ENCODE measurements at regions not wholly inside any gene's neighbourhood (a gene's known extent, or its start where the extent isn't known, plus 50 kb on each side); places are given as distances from the start of the nearest gene placed in this dataset.

DNA sequence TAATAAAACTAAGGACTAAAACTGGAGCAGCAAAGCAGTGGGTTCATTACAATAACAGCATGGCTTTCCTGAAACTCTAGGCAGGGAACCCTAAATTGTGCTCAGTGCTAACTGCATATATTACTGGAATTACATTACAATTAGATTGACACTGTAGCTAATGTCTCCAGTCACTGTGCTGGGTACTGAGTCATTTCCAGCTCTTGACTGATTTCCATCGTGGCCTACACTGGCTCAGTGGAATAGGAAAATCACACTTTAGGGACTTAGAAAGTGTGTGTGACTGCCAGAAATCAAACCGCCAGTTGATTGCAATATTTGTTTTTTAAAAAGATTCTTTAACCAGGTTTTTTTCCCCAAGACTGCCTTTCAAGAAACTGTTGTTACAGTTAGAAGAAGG lies 1447.4 kb upstream of the GOT2 start:
- no peak overlapping the region for H3K4me3 ChIP-seq (ENCODE audit: low read depth, low read length)
- H3K36me3 ChIP-seq (ENCODE audit: control insufficient read depth, insufficient read depth, low read length) = no peaks in the 10 kb centered on the region
- FAIRE-seq (no peak), DNase-seq (ENCODE audit: low read depth) (no peak)
- TF ChIP-seq, protein P1, sequence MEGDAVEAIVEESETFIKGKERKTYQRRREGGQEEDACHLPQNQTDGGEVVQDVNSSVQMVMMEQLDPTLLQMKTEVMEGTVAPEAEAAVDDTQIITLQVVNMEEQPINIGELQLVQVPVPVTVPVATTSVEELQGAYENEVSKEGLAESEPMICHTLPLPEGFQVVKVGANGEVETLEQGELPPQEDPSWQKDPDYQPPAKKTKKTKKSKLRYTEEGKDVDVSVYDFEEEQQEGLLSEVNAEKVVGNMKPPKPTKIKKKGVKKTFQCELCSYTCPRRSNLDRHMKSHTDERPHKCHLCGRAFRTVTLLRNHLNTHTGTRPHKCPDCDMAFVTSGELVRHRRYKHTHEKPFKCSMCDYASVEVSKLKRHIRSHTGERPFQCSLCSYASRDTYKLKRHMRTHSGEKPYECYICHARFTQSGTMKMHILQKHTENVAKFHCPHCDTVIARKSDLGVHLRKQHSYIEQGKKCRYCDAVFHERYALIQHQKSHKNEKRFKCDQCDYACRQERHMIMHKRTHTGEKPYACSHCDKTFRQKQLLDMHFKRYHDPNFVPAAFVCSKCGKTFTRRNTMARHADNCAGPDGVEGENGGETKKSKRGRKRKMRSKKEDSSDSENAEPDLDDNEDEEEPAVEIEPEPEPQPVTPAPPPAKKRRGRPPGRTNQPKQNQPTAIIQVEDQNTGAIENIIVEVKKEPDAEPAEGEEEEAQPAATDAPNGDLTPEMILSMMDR (IDR thresholded peaks at IDR 0.05; ENCODE audit: insufficient read depth, low read length, severe bottlenecking) = no peak
- H3K27me3 ChIP-seq (ENCODE audit: control insufficient read depth, insufficient read depth, low read length) = no peaks in the 10 kb centered on the region

GRCh38 chr16:60180609-60181008 lies 1446.5 kb upstream of the GOT2 start:
- DNase-seq (ENCODE audit: low read depth) = no peak
- no peaks in the 10 kb centered on the region for H3K27me3 ChIP-seq (ENCODE audit: control insufficient read depth, insufficient read depth, low read length)
- H3K4me3 ChIP-seq (ENCODE audit: low read depth, low read length) = no peak overlapping the region
- TF ChIP-seq, protein P1 (IDR thresholded peaks at IDR 0.05; ENCODE audit: insufficient read depth, low read length, severe bottlenecking) = no peak
- FAIRE-seq = no peak
- H3K36me3 ChIP-seq (ENCODE audit: control insufficient read depth, insufficient read depth, low read length) = no peaks in the 10 kb centered on the region

DNA sequence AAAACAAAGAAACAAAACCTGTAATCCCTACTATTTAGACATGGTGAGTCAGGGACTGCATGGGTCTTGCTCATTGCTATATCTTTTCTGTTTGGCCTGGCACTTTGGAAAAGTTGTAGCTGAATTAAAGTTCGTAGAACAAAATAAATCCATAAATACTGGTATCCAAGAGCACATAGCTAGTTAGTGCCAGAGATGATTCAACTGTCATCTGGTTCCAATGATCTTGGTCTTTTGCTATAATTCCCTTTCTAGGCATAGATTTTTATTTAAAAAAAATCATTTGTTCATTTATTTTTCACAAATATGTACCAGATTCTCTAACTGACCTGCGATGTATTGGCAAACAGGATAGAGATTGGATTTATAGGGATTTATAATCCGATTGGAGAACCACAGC lies 1436.1 kb upstream of the GOT2 start:
- FAIRE-seq (no peak), DNase-seq (ENCODE audit: low read depth) (no peak)
- Histone ChIP-seq H3K36me3 (ENCODE audit: control insufficient read depth, insufficient read depth, low read length) (no peaks in the 10 kb centered on the region), H3K27me3 (ENCODE audit: control insufficient read depth, insufficient read depth, low read length) (no peaks in the 10 kb centered on the region), H3K4me3 (ENCODE audit: low read depth, low read length) (no peak overlapping the region)
- TF ChIP-seq, protein P1 (IDR thresholded peaks at IDR 0.05; ENCODE audit: insufficient read depth, low read length, severe bottlenecking) = no peak

DNA sequence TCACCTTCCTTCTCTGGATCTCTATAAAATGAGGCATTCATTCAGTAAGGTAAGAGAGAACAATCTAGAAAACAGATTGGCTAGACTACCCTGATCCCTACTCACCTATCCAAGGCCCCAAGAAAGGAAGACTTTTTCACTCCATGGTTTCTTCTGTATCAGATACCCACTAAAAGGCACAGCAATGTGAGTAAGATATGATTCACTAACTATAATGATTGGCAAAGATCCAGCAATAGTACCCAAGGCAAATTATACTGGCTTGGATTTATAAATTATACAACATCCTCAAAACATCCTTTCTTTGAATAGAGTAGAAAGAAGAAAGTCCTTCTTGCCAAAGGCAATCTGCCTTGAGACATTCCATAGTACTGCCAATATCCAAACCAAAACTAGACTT lies 1432.0 kb upstream of the GOT2 start:
- H3K27me3 ChIP-seq (ENCODE audit: control insufficient read depth, insufficient read depth, low read length) = no peaks in the 10 kb centered on the region
- TF ChIP-seq, protein P1 (IDR thresholded peaks at IDR 0.05; ENCODE audit: insufficient read depth, low read length, severe bottlenecking) = no peak
- peak; percentile 8 for DNase-seq (ENCODE audit: low read depth)
- no peak overlapping the region for H3K4me3 ChIP-seq (ENCODE audit: low read depth, low read length)
- no peak for FAIRE-seq
- H3K36me3 ChIP-seq (ENCODE audit: control insufficient read depth, insufficient read depth, low read length) = no peaks in the 10 kb centered on the region

- FAIRE-seq (no peak), DNase-seq (ENCODE audit: low read depth) (no peak)
- no peaks in the 10 kb centered on the region for H3K36me3 ChIP-seq (ENCODE audit: control insufficient read depth, insufficient read depth, low read length)
- no peak overlapping the region for H3K4me3 ChIP-seq (ENCODE audit: low read depth, low read length)
- no peaks in the 10 kb centered on the region for H3K27me3 ChIP-seq (ENCODE audit: control insufficient read depth, insufficient read depth, low read length)
- TF ChIP-seq, protein P1 (IDR thresholded peaks at IDR 0.05; ENCODE audit: insufficient read depth, low read length, severe bottlenecking) = no peak
Observed at GRCh38 chr16:60151987-60152386, 1417.9 kb upstream of the GOT2 start.

DNA sequence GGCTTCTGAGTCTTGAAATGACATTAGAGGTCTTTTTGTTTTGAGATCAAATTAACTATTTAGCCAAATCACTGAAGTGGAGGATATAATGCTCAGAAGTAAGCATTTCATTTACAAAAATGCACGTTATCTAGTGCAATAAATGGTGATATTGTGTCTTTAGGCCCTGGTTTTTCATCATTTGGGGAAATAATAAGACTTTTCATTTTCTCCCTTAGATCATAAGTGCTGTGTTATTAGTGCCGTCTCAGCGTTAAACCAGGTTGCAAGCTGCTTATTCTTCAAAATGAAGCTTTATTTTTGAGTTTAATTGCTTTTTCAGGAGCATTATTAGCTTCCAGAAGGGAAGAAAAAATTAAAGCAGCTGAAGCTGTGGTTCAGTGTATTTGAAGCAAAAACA lies 1416.8 kb upstream of the GOT2 start:
- DNase-seq (ENCODE audit: low read depth) (no peak), FAIRE-seq (no peak)
- TF ChIP-seq, protein P1 (IDR thresholded peaks at IDR 0.05; ENCODE audit: insufficient read depth, low read length, severe bottlenecking) = no peak
- Histone ChIP-seq H3K27me3 (ENCODE audit: control insufficient read depth, insufficient read depth, low read length) (no peaks in the 10 kb centered on the region), H3K4me3 (ENCODE audit: low read depth, low read length) (no peak overlapping the region), H3K36me3 (ENCODE audit: control insufficient read depth, insufficient read depth, low read length) (no peaks in the 10 kb centered on the region)

All from bronchial epithelial cell (primary cell).